ENCODE measurements at regions not wholly inside any gene's neighbourhood (a gene's known extent, or its start where the extent isn't known, plus 50 kb on each side); places are given as distances from the start of the nearest gene placed in this dataset.
"Not testable (repeated sequence)": the region's sequence is repeated elsewhere in the genome, so short reads cannot be mapped to it uniquely, and the experiment has no call there.

- WGBS, 2 donors, result 25 to 26% methylated on average over 4 of the region's 4 CpGs
- Histone ChIP-seq H3K4me1 (peaks cover 0 to 8% (median 0%) of the 10 kb centered on the region in 4 donors), H3K9me3 (no peaks in the 10 kb centered on the region), H3K36me3 (no peaks in the 10 kb centered on the region), H3K27ac (no peak overlapping the region), H3K27me3 (no peaks in the 10 kb centered on the region), H3K4me3 (no peak overlapping the region)
- DNase-seq (no peak), ATAC-seq (ENCODE audit: low FRiP score in 2 of 2) (no peak)
- no peak for TF ChIP-seq POLR2A (IDR thresholded peaks at IDR 0.05)
- no peak for TF ChIP-seq CTCF (IDR thresholded peaks at IDR 0.05)
- TF ChIP-seq POLR2AphosphoS5 (IDR thresholded peaks at IDR 0.05), result no peak
- TF ChIP-seq EP300 (IDR thresholded peaks at IDR 0.05), result no peak
These were observed 76.8 kb upstream of the SOX13 start for GRCh38 chr1:203996126-203996525.

- not testable (repeated sequence) for ATAC-seq (ENCODE audit: low FRiP score in 2 of 2); DNase-seq; H3K4me3 ChIP-seq; H3K4me1 ChIP-seq; H3K27ac ChIP-seq; H3K36me3 ChIP-seq; H3K9me3 ChIP-seq; H3K27me3 ChIP-seq
- 89 to 92% methylated on average over 5 of the region's 5 CpGs for WGBS, 2 donors
These were observed 74.3 kb upstream of the SOX13 start for GRCh38 chr1:203998571-203998970.

- Histone ChIP-seq H3K27me3 (no peaks in the 10 kb centered on the region), H3K27ac (no peak overlapping the region), H3K9me3 (no peaks in the 10 kb centered on the region), H3K36me3 (no peaks in the 10 kb centered on the region), H3K4me1 (peaks cover 0 to 8% (median 0%) of the 10 kb centered on the region in 4 donors), H3K4me3 (no peak overlapping the region)
- DNase-seq (no peak), ATAC-seq (ENCODE audit: low FRiP score in 2 of 2) (no peak)
- TF ChIP-seq POLR2AphosphoS5 (IDR thresholded peaks at IDR 0.05), result no peak
- no peak for TF ChIP-seq EP300 (IDR thresholded peaks at IDR 0.05)
- TF ChIP-seq CTCF (IDR thresholded peaks at IDR 0.05), result no peak
- TF ChIP-seq POLR2A (IDR thresholded peaks at IDR 0.05), result no peak
These were observed 73.3 kb upstream of the SOX13 start for GRCh38 chr1:203999618-204000017.

GRCh38 chr1:204001166-204001901 is 71.6 kb upstream of the SOX13 start:
- no peak overlapping the region for H3K27ac ChIP-seq

GRCh38 chr1:204002614-204003013 is 70.3 kb upstream of the SOX13 start:
- Histone ChIP-seq H3K27me3 (no peaks in the 10 kb centered on the region), H3K4me1 (no peaks in the 10 kb centered on the region), H3K9me3 (no peaks in the 10 kb centered on the region), H3K36me3 (no peaks in the 10 kb centered on the region), H3K27ac (no peak overlapping the region), H3K4me3 (no peak overlapping the region)
- DNase-seq (no peak), ATAC-seq (ENCODE audit: low FRiP score in 2 of 2) (no peak)
- WGBS, 2 donors, result 61 to 91% methylated on average over 3 of the region's 3 CpGs
- TF ChIP-seq CTCF (IDR thresholded peaks at IDR 0.05) (no peak), POLR2A (IDR thresholded peaks at IDR 0.05) (no peak)

More at GRCh38 chr1:204001166-204001901, 71.6 kb upstream of the SOX13 start:
- DNase-seq (no peak), ATAC-seq (ENCODE audit: low FRiP score in 2 of 2) (no peak)
- Histone ChIP-seq H3K36me3 (no peaks in the 10 kb centered on the region), H3K27me3 (no peaks in the 10 kb centered on the region), H3K4me1 (no peaks in the 10 kb centered on the region), H3K9me3 (no peaks in the 10 kb centered on the region), H3K4me3 (no peak overlapping the region)
- WGBS, 2 donors, result 73 to 92% methylated on average over 2 of the region's 2 CpGs
- TF ChIP-seq CTCF (IDR thresholded peaks at IDR 0.05), result no peak
- TF ChIP-seq POLR2A (IDR thresholded peaks at IDR 0.05), result no peak
- TF ChIP-seq POLR2AphosphoS5 (IDR thresholded peaks at IDR 0.05), result no peak
- TF ChIP-seq EP300 (IDR thresholded peaks at IDR 0.05), result no peak
